ENCODE measurements at regions not wholly inside any gene's neighbourhood (a gene's known extent, or its start where the extent isn't known, plus 50 kb on each side); places are given as distances from the start of the nearest gene placed in this dataset.

DNA sequence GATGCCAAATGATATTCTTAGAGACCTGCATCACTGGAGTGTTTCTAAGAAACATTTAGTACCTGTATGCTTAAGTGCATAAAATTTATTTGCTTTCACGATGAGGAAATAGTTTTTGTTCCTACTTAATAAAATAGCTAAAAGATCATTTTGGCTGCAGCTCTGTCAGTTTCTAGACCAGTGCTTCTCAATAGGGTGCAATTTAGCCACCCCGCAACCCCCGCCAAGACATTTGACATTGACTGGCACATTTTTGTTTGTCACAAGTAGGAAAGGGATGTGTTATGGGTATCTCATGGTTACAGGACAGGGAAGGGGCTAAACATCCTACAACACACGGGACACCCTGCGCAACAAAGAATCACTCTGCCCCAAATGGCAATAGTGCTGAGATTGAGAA lies 335.7 kb upstream of the HSF2 start:
- TF ChIP-seq POLR2A (IDR thresholded peaks at IDR 0.05; ENCODE audit: low read length), result no peak
- no peak for TF ChIP-seq GATA1 (IDR thresholded peaks at IDR 0.05; ENCODE audit: low read depth, low read length)

All from erythroblast (primary cell).